RWPE2 (cell line): ENCODE measurements at regions not wholly inside any gene's neighbourhood (a gene's known extent, or its start where the extent isn't known, plus 50 kb on each side); places are given as distances from the start of the nearest gene placed in this dataset.
"Not testable (repeated sequence)": the region's sequence is repeated elsewhere in the genome, so short reads cannot be mapped to it uniquely, and the experiment has no call there.

Source experiments
- ATAC-seq: fragments of 200-7000 bp; cut with Tn5 transposase; 3 replicates; pipeline ENCODE4 v1.9.1; 2021; ENCODE audit warnings: low read depth
- DNase-seq: peaks from one replicate; pipeline ENCODE4 v3.0.0-alpha.2; 2020; ENCODE audit warnings: low spot score
- H3K27ac ChIP-seq: fragments of 450-650 bp; 2 replicates; pipeline ENCODE4 v1.5.1; 2017; ENCODE audit warnings: mild to moderate bottlenecking; ENCODE audit not compliant: poor library complexity, severe bottlenecking
- H3K27me3 ChIP-seq: fragments of 250-450 bp; sonication (Bioruptor Pico); 2 replicates; pipeline ENCODE4 v1.5.1; 2021; ENCODE audit warnings: mild to moderate bottlenecking, moderate library complexity; ENCODE audit not compliant: insufficient read depth, poor library complexity, severe bottlenecking
- H3K36me3 ChIP-seq: fragments of 250-450 bp; sonication (Bioruptor Pico); 2 replicates; pipeline ENCODE4 v1.5.1; 2020; ENCODE audit warnings: low read depth, mild to moderate bottlenecking, moderate library complexity
- H3K4me1 ChIP-seq: fragments of 250-450 bp; sonication (Bioruptor Pico); 2 replicates; pipeline ENCODE4 v1.5.1; 2021; ENCODE audit warnings: mild to moderate bottlenecking, moderate library complexity; ENCODE audit not compliant: insufficient read depth, poor library complexity, severe bottlenecking
- H3K4me3 ChIP-seq: fragments of 250-450 bp; sonication (Bioruptor Pico); 2 replicates; pipeline ENCODE4 v1.5.1; 2021; ENCODE audit warnings: mild to moderate bottlenecking, moderate library complexity; ENCODE audit not compliant: severe bottlenecking
- H3K9me3 ChIP-seq: fragments of 250-450 bp; sonication (Bioruptor Pico); 2 replicates; pipeline ENCODE4 v1.5.1; 2021; ENCODE audit warnings: mild to moderate bottlenecking, moderate library complexity; ENCODE audit not compliant: severe bottlenecking
- CTCF ChIP-seq: fragments of 450-650 bp; IDR thresholded peaks from one replicate; pipeline ENCODE4 v1.5.1; 2017; ENCODE audit warnings: mild to moderate bottlenecking, moderate library complexity; ENCODE audit not compliant: poor library complexity, severe bottlenecking

DNA sequence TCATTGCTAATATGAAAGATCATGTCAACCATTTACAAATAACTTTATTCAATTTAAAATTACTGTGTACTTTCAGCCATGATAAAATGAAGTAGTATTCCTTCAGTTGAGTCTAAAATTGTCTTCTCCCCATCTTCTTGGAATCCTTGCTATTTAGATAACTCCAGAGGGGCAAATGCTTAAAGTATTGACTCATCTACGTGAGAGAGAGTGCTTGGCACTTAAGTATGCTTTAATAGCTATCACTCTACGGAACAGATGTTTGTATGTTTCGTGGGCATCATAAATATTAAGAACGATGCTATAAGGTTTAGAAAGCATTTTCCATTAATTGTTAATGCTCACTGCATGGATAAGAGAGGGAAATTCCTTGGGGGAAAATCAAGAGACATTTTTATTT lies 69.3 kb upstream of the MED13 start:
- no peaks in the 10 kb centered on the region for H3K9me3 ChIP-seq
- H3K4me1 ChIP-seq: no peaks in the 10 kb centered on the region
- H3K27me3 ChIP-seq: peaks cover 13% of the 10 kb centered on the region
- TF ChIP-seq CTCF: no peak
- DNase-seq: no peak
- H3K27ac ChIP-seq: no peak overlapping the region
- no peaks in the 10 kb centered on the region for H3K36me3 ChIP-seq
- ATAC-seq: no peak
- H3K4me3 ChIP-seq: no peak overlapping the region

DNA sequence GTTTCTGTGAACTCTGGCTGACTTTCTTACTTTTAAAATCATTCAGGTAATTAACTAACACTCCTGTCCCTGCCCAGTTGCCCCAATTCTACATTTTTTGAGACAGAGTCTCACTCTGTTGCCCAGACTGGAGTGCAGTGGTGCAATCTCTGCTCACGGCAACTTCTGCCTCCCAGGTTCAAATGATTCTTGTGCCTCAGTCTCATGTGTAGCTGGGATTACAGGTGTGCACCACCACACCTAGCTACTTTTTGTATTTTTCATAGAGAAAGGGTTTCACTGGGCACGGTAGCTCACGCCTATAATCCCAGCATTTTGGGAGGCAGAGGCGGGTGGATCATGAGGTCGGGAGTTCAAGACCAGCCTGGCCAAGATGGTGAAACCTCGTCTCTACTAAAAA lies 66.2 kb upstream of the MED13 start:
- ATAC-seq, H3K4me1 ChIP-seq, H3K27me3 ChIP-seq, H3K4me3 ChIP-seq, H3K9me3 ChIP-seq, H3K36me3 ChIP-seq, H3K27ac ChIP-seq, DNase-seq: not testable (repeated sequence)

GRCh38 chr17:62130739-62131138 lies 65.7 kb upstream of the MED13 start:
- no peaks in the 10 kb centered on the region for H3K27me3 ChIP-seq
- H3K4me3 ChIP-seq: no peak overlapping the region
- H3K4me1 ChIP-seq: no peaks in the 10 kb centered on the region
- no peak for TF ChIP-seq CTCF
- no peak overlapping the region for H3K27ac ChIP-seq
- DNase-seq (no peak), ATAC-seq (no peak)
- H3K36me3 ChIP-seq: no peaks in the 10 kb centered on the region
- no peaks in the 10 kb centered on the region for H3K9me3 ChIP-seq

GRCh38 chr17:62126292-62126691 lies 61.2 kb upstream of the MED13 start:
- no peak for TF ChIP-seq CTCF
- DNase-seq (no peak), ATAC-seq (no peak)
- Histone ChIP-seq H3K4me3 (no peak overlapping the region), H3K27ac (no peak overlapping the region), H3K36me3 (no peaks in the 10 kb centered on the region), H3K4me1 (no peaks in the 10 kb centered on the region), H3K27me3 (no peaks in the 10 kb centered on the region), H3K9me3 (no peaks in the 10 kb centered on the region)

DNA sequence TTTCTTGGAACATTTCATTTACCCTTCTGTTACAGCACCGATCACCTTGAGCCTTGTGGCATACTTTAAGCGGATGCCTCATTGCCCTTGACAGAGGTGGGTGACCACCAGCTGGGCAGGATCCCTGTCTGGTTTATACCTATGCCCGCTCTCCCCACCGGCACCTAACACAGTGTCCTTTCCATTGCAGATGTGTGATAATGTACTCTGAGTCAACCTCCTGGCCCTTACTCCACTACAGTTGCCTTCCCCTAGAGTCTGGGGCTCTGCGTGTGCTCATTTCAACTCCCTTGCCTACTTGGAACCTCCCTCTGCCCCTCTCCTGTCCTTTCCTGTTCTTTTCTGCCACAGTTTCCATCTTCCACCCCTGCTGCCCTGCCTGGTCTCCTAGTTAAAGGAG lies 60.2 kb upstream of the MED13 start:
- Histone ChIP-seq H3K27ac (no peak overlapping the region), H3K9me3 (no peaks in the 10 kb centered on the region), H3K4me1 (no peaks in the 10 kb centered on the region), H3K36me3 (no peaks in the 10 kb centered on the region), H3K4me3 (no peak overlapping the region), H3K27me3 (no peaks in the 10 kb centered on the region)
- DNase-seq (no peak), ATAC-seq (no peak; the same call in 2 of the 3 replicates)
- TF ChIP-seq CTCF: no peak
